HG02759 (cell line): ENCODE measurements at regions not wholly inside any gene's neighbourhood (a gene's known extent, or its start where the extent isn't known, plus 50 kb on each side); places are given as distances from the start of the nearest gene placed in this dataset.

ENCODE experiments used
- ATAC-seq: cut with Tn5 transposase; IDR thresholded peaks from one replicate; pipeline ENCODE4 v1.9.1; 2021; ENCODE audit warnings: mild to moderate bottlenecking, moderate library complexity; ENCODE audit not compliant: unreplicated experiment

GRCh38 chr10:131660427-131660826 lies 240.4 kb upstream of the PPP2R2D start:
- no peak for ATAC-seq

- ATAC-seq, result no peak
Observed at GRCh38 chr10:131662851-131663250, 238.0 kb upstream of the PPP2R2D start.

GRCh38 chr10:131663351-131663750 lies 237.5 kb upstream of the PPP2R2D start:
- no peak for ATAC-seq

- no peak for ATAC-seq
Observed at GRCh38 chr10:131666091-131666490, 234.7 kb upstream of the PPP2R2D start.

GRCh38 chr10:131667047-131667446 lies 233.8 kb upstream of the PPP2R2D start:
- no peak for ATAC-seq

- ATAC-seq, result no peak
Observed at GRCh38 chr10:131667561-131667960, 233.2 kb upstream of the PPP2R2D start.

- ATAC-seq, result no peak
Observed at GRCh38 chr10:131668903-131669302, 231.9 kb upstream of the PPP2R2D start.

GRCh38 chr10:131669838-131670237 lies 231.0 kb upstream of the PPP2R2D start:
- no peak for ATAC-seq

GRCh38 chr10:131670341-131670740 lies 230.5 kb upstream of the PPP2R2D start:
- no peak for ATAC-seq

GRCh38 chr10:131673396-131673795 lies 227.4 kb upstream of the PPP2R2D start:
- no peak for ATAC-seq

GRCh38 chr10:131674130-131674529 lies 226.7 kb upstream of the PPP2R2D start:
- no peak for ATAC-seq

GRCh38 chr10:131675104-131675503 lies 225.7 kb upstream of the PPP2R2D start:
- ATAC-seq, result no peak

- ATAC-seq, result no peak
Observed at GRCh38 chr10:131676046-131676799, 224.6 kb upstream of the PPP2R2D start.

- no peak for ATAC-seq
Observed at GRCh38 chr10:131676800-131677421, 223.9 kb upstream of the PPP2R2D start.

- ATAC-seq, result no peak
Observed at GRCh38 chr10:131677671-131678070, 223.1 kb upstream of the PPP2R2D start.

- ATAC-seq, result no peak
Observed at GRCh38 chr10:131678171-131678570, 222.6 kb upstream of the PPP2R2D start.

GRCh38 chr10:131678613-131679012 lies 222.2 kb upstream of the PPP2R2D start:
- ATAC-seq, result no peak

GRCh38 chr10:131679926-131680325 lies 220.9 kb upstream of the PPP2R2D start:
- ATAC-seq, result no peak

GRCh38 chr10:131681122-131681521 lies 219.7 kb upstream of the PPP2R2D start:
- ATAC-seq, result no peak

- ATAC-seq, result no peak
Observed at GRCh38 chr10:131681656-131682055, 219.2 kb upstream of the PPP2R2D start.

- no peak for ATAC-seq
Observed at GRCh38 chr10:131682271-131682962, 218.4 kb upstream of the PPP2R2D start.

GRCh38 chr10:131683281-131683861 lies 217.4 kb upstream of the PPP2R2D start:
- ATAC-seq, result no peak
